ENCODE measurements at regions not wholly inside any gene's neighbourhood (a gene's known extent, or its start where the extent isn't known, plus 50 kb on each side); places are given as distances from the start of the nearest gene placed in this dataset.

- POLR2A ChIA-PET (ENCODE audit: unreplicated experiment) = no interaction called here
- H3F3A ChIP-seq (ENCODE audit: insufficient read depth, low read depth) = no peaks in the 10 kb centered on the region
- DNase-seq = no peak
- CTCF ChIA-PET = no interaction called here
- no peak overlapping the region for H3K4me2 ChIP-seq
- intact Hi-C loops (cut with micrococcal nuclease; ENCODE audit: unreplicated experiment) = no loop called here
- no TSS peak for BruUV-seq (replicated peaks)
- no peaks in the 10 kb centered on the region for H4K20me1 ChIP-seq (ENCODE audit: insufficient read depth)
- TF ChIP-seq CTCF (conservative IDR thresholded peaks at IDR 0.05) (no peak), EZH2 (IDR thresholded peaks at IDR 0.05; ENCODE audit: low read depth) (no peak)
- no peaks in the 10 kb centered on the region for H3K9me3 ChIP-seq (ENCODE audit: insufficient read depth, low read depth)
- H2AFZ ChIP-seq = no peak overlapping the region
- no peaks in the 10 kb centered on the region for H3K4me1 ChIP-seq (replicated peaks; ENCODE audit: insufficient read depth)
- H3K9me2 ChIP-seq (ENCODE audit: insufficient read depth) = no peaks in the 10 kb centered on the region
- H3K36me3 ChIP-seq (ENCODE audit: low read depth) = no peaks in the 10 kb centered on the region
- no peak overlapping the region for H3K4me3 ChIP-seq
- H3K27me3 ChIP-seq (ENCODE audit: insufficient read depth, low read depth) = no peaks in the 10 kb centered on the region
- no peak overlapping the region for H3K27ac ChIP-seq
- no peaks in the 10 kb centered on the region for H3K79me2 ChIP-seq (ENCODE audit: low read depth)
These were observed 975.9 kb downstream of the FLRT2 start for GRCh38 chr14:86505808-86506207.

- Histone ChIP-seq H2AFZ (no peak overlapping the region), H3K9me2 (ENCODE audit: insufficient read depth) (no peaks in the 10 kb centered on the region), H3K36me3 (ENCODE audit: low read depth) (no peaks in the 10 kb centered on the region), H3K27me3 (ENCODE audit: insufficient read depth, low read depth) (no peaks in the 10 kb centered on the region), H3K4me3 (no peak overlapping the region), H3F3A (ENCODE audit: insufficient read depth, low read depth) (no peaks in the 10 kb centered on the region), H3K4me2 (no peak overlapping the region), H3K4me1 (replicated peaks; ENCODE audit: insufficient read depth) (no peaks in the 10 kb centered on the region), H3K9me3 (ENCODE audit: insufficient read depth, low read depth) (no peaks in the 10 kb centered on the region), H3K79me2 (ENCODE audit: low read depth) (no peaks in the 10 kb centered on the region), H3K27ac (no peak overlapping the region), H4K20me1 (ENCODE audit: insufficient read depth) (no peaks in the 10 kb centered on the region)
- no peak for DNase-seq
- POLR2A ChIA-PET (ENCODE audit: unreplicated experiment) = no interaction called here
- CTCF ChIA-PET = no interaction called here
- BruUV-seq (replicated peaks) = no TSS peak
- intact Hi-C loops (cut with micrococcal nuclease; ENCODE audit: unreplicated experiment) = no loop called here
- TF ChIP-seq CTCF (conservative IDR thresholded peaks at IDR 0.05) = no peak
- TF ChIP-seq EZH2 (IDR thresholded peaks at IDR 0.05; ENCODE audit: low read depth) = no peak
These were observed 971.7 kb downstream of the FLRT2 start for GRCh38 chr14:86501611-86502010.

DNA sequence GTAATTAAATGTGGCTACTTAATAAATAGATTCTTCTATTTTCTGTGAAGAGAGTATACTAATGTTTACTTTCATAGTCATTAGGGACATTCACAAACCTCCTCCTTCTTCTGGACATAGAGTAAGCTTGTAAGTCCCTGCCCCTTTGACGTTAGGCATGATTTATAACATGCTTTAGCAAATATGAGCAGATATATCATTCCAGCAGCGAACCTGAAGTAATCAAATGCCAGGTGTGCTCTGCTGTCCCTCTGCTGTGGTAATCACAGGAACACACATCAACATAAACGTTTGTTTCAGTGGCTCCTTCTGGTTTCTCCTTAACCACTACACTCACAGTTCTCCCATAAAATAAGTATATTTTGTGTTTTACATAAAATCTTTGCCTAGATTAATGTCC, 961.8 kb downstream of the FLRT2 start:
- H3K36me3 ChIP-seq (ENCODE audit: low read depth) = no peaks in the 10 kb centered on the region
- BruUV-seq (replicated peaks) = no TSS peak
- H3K4me1 ChIP-seq (replicated peaks; ENCODE audit: insufficient read depth) = no peaks in the 10 kb centered on the region
- H4K20me1 ChIP-seq (ENCODE audit: insufficient read depth) = no peaks in the 10 kb centered on the region
- no peak for DNase-seq
- POLR2A ChIA-PET (ENCODE audit: unreplicated experiment) = no interaction called here
- no peak overlapping the region for H2AFZ ChIP-seq
- H3K79me2 ChIP-seq (ENCODE audit: low read depth) = no peaks in the 10 kb centered on the region
- intact Hi-C loops (cut with micrococcal nuclease; ENCODE audit: unreplicated experiment) = no loop called here
- H3K27ac ChIP-seq = no peak overlapping the region
- H3K4me2 ChIP-seq = no peak overlapping the region
- no peaks in the 10 kb centered on the region for H3K9me3 ChIP-seq (ENCODE audit: insufficient read depth, low read depth)
- H3F3A ChIP-seq (ENCODE audit: insufficient read depth, low read depth) = no peaks in the 10 kb centered on the region
- no peaks in the 10 kb centered on the region for H3K9me2 ChIP-seq (ENCODE audit: insufficient read depth)
- TF ChIP-seq CTCF (conservative IDR thresholded peaks at IDR 0.05) (no peak), EZH2 (IDR thresholded peaks at IDR 0.05; ENCODE audit: low read depth) (no peak)
- CTCF ChIA-PET = no interaction called here
- no peaks in the 10 kb centered on the region for H3K27me3 ChIP-seq (ENCODE audit: insufficient read depth, low read depth)
- no peak overlapping the region for H3K4me3 ChIP-seq

Data from PC-9 (cell line).